GM19351 (cell line): ENCODE measurements at regions not wholly inside any gene's neighbourhood (a gene's known extent, or its start where the extent isn't known, plus 50 kb on each side); places are given as distances from the start of the nearest gene placed in this dataset.

Experiments used
- ATAC-seq: cut with Tn5 transposase; IDR thresholded peaks from one replicate; pipeline ENCODE4 v1.9.1; 2021; ENCODE audit warnings: mild to moderate bottlenecking, moderate library complexity; ENCODE audit not compliant: unreplicated experiment

- ATAC-seq, result no peak
Observed at GRCh38 chr6:113607821-113608545, 249.2 kb upstream of the MARCKS start.

- ATAC-seq, result no peak
Observed at GRCh38 chr6:113610377-113610988, 246.7 kb upstream of the MARCKS start.

- no peak for ATAC-seq
Observed at GRCh38 chr6:113616701-113617274, 240.4 kb upstream of the MARCKS start.

- no peak for ATAC-seq
Observed at GRCh38 chr6:113619077-113619476, 238.1 kb upstream of the MARCKS start.

GRCh38 chr6:113620386-113620785 is 236.8 kb upstream of the MARCKS start:
- no peak for ATAC-seq

- ATAC-seq, result no peak
Observed at GRCh38 chr6:113622254-113622653, 234.9 kb upstream of the MARCKS start.

GRCh38 chr6:113623129-113623528 is 234.0 kb upstream of the MARCKS start:
- ATAC-seq, result no peak

GRCh38 chr6:113625850-113626249 is 231.3 kb upstream of the MARCKS start:
- peak; percentile 39 for ATAC-seq

GRCh38 chr6:113626475-113626874 is 230.7 kb upstream of the MARCKS start:
- ATAC-seq, result peak; percentile 17

- peak; percentile 23 for ATAC-seq
Observed at GRCh38 chr6:113627480-113627879, 229.7 kb upstream of the MARCKS start.

GRCh38 chr6:113629256-113629655 is 227.9 kb upstream of the MARCKS start:
- ATAC-seq, result no peak

- no peak for ATAC-seq
Observed at GRCh38 chr6:113629975-113630737, 227.0 kb upstream of the MARCKS start.

GRCh38 chr6:113630738-113631535 is 226.2 kb upstream of the MARCKS start:
- peak; percentile 57 for ATAC-seq

GRCh38 chr6:113631666-113632065 is 225.5 kb upstream of the MARCKS start:
- ATAC-seq, result no peak

GRCh38 chr6:113632220-113632864 is 224.8 kb upstream of the MARCKS start:
- ATAC-seq, result peak; percentile 36

GRCh38 chr6:113633638-113634037 is 223.5 kb upstream of the MARCKS start:
- no peak for ATAC-seq

GRCh38 chr6:113634352-113635163 is 222.6 kb upstream of the MARCKS start:
- peak; percentile 22 for ATAC-seq

GRCh38 chr6:113635222-113635986 is 221.7 kb upstream of the MARCKS start:
- no peak for ATAC-seq
